GM19395 (cell line): ENCODE measurements at regions not wholly inside any gene's neighbourhood (a gene's known extent, or its start where the extent isn't known, plus 50 kb on each side); places are given as distances from the start of the nearest gene placed in this dataset.
"Not testable (repeated sequence)": the region's sequence is repeated elsewhere in the genome, so short reads cannot be mapped to it uniquely, and the experiment has no call there.

Experiments used
- ATAC-seq: cut with Tn5 transposase; IDR thresholded peaks from one replicate; pipeline ENCODE4 v1.9.1; 2021; ENCODE audit warnings: mild to moderate bottlenecking, moderate library complexity; ENCODE audit not compliant: unreplicated experiment

DNA sequence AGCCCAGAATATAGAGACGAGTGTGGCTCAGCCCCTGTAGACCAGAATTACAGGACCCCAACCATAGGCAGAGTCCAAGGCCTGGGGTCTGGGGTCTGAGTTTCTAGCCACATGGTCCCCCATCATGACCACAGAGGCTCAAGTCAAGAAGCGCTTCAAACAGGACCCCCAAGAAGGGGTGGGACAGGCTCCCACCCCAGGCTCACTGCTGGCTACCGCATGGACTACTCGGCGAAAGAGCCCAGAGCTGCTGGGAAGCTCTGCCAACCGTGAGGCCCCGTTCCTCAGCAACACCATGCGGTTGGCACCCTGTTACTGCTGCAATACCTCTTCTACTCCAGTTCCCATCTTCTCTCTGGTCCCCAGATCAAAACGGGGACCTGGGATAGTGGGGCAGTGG is 254.8 kb downstream of the TEX29 start:
- ATAC-seq = no peak

DNA sequence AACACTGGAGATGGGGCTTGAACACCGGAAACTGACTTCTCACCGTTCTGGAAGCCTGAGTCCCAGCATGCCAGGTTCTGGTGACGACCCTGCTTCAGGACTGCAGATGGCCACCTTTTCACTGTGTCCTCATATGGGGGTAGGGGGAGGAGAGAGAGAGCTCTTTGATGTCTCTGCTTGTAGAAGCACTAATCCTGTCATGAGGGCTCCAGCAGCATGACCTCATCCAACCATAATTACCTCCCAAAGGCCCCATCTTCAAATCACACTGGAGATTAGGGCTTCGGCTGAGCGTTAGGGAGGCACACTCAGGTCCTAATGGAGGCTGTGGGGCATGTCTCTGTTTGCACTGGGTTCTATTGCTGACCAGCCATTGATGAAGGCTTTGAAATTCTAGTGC is 255.3 kb downstream of the TEX29 start:
- ATAC-seq = no peak

DNA sequence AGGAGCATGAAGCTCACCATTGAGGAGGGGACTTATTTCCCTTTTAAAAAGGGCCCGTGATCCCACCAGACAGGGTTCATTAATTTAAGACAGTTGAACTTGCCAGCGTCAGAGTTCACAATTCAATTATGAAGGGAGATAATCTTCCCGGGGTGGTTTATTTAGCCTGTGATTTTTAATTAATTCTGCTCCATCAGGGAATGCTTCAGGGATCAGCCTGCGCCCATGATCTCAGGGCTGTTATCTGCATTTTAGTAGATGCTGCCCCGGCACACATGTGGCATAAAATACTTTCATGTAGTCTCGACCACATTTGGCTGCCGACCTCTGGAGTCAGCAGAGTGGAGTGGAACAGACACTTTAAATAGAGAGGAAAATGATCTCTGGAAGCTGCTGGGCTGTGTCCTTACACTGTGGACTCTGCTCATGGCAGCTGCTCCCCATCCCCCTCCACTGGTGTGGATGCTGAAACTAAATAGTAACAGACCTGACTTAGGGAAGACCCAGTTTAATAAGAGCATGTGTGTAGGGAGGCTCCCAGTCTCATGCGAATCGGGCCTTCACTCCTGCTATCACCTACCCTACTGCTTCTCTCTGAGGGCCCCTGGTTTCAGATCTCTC is 256.9 kb downstream of the TEX29 start:
- no peak for ATAC-seq

DNA sequence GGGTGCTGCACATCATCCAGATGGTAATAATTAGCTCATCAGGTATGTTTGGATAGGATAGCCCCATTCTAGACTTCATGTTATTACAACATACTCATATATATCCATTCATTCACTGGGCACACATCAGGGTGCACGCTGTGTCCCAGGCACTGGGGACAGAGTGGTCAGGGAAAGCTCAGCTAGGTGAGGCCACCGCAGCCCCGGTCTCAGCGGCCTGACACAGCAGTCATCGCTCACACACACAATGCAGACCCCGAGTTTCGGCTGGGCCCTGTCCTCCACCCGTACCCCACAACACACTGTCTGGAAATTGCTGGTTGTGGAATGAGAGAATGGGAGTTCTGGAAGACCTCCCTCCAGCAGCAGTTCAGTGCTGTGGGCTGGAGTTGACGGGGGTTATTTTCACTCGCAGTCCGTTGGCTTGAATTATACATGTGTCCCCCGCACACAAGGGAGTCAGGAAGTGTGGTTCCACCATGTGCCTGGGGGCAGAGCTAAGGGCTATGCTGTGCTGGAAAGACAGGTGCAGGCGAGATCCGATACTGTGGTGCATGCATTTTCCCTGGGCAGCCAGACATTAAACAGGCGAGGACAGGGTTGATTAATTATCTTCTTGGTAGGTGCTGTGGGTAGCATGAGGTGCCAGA is 257.6 kb downstream of the TEX29 start:
- ATAC-seq = no peak

DNA sequence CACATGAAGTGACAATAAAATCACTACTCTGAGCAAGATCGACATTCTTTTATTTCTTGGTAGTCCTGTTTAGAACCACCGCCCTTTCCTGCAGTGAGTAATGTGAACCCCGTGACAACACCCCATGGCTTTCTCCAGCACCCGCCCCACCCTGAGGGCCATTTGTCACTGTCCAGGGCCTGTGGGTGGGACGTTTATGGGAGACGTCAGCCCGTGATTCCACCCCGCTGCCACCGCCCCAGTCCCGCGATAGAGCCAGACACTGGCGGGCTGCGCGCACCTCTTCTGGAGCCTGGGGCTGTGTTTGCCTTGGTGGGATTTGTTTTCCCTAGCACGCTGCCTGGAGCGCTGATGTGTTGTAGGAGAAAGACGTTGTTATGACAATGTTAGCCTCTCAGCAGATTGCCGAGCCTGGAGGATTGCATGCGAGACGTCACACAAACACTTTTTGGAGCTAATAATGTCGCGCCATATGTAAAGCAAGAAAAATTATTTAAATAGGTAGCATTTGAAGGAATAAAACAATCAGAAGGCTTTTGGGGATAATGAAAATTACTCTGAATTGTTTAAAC is 263.7 kb downstream of the TEX29 start:
- ATAC-seq = no peak

DNA sequence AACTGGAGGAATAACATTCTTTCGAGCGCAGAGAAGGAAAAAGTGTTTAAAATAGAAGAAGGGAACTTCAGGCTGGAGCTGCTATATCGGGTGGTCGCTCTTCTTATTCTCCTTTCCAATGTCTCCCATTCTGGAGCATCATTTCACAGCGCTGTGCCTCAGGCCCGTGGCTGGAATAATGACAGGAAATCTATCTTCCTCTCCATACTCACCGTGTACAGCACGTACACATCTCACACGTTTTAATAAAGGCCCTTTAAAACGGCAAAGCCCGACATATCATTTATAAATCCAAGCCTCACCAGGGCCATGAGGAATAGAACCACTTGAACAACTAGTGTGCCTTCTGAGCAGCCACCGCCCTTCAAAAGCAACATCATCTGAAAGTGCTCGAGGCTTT is 264.4 kb downstream of the TEX29 start:
- ATAC-seq = no peak

DNA sequence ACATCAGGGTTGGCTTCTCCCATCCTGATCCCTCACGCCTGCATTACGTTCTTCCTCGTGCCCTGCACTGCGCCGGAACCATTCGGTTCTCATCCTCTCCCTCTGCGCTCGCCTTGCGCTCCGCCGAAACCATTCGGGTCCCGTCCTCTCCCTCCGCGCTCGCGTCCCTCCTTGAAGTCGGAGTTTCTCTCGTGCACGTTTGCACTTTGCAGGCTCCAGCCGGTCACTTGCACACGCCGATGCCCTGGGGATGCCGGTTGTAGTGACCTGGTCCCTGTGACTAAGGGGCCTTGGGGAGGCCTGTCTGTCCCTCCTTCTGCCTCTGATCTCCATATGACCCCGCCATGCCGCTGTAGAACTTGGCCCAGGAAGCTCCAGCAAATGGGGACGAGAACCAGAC is 265.8 kb downstream of the TEX29 start:
- ATAC-seq = no peak

DNA sequence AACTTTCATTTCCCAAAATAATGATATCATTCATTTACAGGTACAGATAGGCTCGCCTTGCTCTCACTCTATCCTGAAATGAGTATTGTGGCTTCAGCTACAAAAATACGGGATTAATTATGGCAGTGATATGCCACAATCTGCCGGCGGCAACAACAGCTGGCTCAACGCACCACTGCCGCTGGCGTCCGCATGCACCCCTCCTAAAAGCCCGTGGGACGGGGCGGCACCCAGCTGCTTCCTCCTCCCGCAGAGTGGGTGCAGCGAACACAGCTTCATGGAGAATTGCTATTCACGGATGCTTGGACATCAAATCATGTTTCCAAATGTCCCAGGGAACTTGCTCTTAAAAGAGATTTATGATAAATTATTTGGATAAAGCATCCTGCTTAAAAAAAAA is 266.8 kb downstream of the TEX29 start:
- no peak for ATAC-seq

DNA sequence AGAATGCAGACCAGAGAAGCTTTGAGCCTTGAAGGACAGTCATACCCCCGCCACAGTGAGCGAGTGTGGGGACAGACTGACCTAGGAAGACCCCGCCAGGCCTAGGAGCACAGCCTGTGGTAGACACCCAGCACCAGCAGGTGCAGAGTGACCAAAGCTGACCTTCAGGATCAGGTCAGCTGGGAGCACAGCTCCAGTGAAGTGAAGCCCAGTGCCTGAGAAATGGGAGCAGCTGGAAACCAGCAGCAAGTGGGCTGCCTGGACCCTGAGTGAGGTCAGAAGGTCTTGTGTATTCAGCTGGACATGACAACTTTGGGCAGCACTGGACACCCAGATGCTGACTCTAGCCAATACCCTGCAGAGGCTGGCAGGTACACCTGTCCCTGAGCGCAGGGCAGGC is 268.9 kb downstream of the TEX29 start:
- no peak for ATAC-seq

DNA sequence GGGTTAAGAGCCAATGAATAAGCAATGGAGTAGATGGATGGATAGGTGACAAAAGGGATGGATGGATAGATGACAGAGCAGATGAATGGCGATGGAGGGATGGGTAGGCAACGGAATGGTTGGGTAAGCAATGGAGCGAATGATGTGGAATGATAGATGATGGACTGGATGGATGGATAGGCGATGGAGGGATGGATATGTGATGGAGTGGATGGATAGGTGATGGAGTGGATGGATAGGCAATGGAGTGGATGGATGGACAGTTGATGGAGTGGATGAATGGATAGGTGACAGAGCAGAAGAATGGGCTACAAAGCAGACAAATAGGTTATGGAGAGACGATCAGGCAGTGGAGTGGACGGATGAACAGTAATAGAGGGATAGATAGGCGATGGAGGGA is 269.6 kb downstream of the TEX29 start:
- ATAC-seq = no peak

DNA sequence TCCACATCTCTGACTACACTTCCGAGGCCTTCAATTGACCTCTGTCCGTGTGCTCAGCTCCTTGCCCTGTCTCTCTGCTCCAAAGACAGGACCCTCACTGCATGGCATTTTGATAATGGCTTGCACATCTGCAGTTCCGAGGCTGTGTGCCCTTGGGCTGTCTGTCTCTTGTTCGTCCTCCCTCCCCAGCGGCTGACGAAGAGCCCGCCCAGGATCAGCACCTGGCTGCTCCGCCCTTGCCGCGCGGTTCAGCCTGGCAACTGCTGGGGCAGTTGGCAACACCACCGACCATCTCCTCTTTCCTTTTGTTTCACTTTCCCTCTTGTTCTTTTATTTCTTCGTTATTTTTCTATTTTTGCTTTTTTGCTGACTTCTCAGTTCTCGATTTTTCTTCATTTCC is 270.4 kb downstream of the TEX29 start:
- ATAC-seq = no peak

DNA sequence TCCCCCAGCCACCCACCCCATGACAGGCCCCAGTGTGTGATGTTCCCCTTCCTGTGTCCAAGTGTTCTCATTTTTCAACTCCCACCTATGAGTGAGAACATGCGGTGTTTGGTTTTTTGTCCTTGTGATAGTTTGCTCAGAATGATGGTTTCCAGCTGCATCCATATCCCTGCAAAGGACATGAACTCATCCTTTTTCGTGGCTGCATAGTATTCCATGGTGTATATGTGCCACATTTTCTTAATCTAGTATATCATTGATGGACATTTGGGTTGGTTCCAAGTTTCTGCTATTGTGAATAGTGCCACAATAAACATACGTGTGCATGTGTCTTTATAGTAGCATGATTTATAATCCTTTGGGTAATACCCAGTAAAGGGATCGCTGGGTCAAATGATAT is 273.0 kb downstream of the TEX29 start:
- not testable (repeated sequence) for ATAC-seq

DNA sequence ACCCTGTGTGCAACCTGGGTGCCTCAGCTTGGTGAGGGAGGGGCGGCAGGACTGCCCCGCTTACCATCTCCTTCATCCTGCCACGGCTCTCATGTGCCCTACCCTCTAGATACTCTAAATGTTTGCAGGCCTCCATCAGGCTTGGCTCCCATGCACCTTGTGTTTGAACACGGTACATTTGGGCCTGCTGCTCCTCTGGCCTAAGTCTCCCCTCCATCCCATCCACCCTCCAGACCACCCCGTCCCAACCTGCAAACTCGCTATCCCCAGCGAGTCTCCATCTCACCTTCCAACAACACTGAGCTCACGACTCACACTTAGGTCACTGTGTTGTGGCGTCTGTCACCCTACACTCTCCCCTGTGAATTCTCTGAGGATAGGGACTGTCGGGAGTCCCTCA is 274.2 kb downstream of the TEX29 start:
- ATAC-seq = no peak

DNA sequence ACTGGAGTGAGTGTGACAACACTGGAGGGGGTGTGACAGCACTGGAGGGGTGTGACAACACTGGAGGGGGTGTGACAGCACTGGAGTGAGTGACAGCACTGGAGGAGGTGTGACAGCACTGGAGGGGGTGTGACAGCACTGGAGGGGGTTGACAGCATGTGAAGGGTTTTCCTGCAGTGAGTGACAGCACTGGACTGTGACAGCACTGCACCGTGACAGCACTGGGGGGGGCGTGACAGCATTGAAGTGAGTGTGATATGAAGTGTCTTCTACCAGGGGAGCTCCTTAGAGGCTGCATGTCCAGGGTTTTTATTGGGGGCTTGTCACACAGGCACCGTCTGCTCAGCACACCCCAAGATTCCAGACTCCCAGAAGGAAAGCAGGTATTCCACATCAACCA is 274.8 kb downstream of the TEX29 start:
- no peak for ATAC-seq

DNA sequence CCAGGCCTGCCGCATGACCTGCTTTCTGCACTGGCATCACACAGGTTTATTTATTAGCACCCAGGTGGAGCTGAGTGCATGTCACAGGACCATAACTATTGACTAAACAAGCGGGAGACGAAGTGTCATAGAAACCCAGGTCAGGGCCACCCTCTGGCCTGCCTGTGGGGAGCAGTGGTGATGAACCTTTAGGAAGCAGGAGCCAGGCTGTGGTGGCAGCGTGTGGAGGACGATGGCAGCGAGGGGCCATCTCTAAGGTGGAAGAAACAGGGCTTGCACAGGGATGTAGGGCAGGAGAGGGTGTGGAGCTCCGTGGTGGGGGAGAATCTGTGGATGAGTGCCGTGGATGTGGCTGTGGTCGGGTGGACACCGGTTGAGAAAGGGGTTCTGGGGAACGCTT is 275.3 kb downstream of the TEX29 start:
- no peak for ATAC-seq

DNA sequence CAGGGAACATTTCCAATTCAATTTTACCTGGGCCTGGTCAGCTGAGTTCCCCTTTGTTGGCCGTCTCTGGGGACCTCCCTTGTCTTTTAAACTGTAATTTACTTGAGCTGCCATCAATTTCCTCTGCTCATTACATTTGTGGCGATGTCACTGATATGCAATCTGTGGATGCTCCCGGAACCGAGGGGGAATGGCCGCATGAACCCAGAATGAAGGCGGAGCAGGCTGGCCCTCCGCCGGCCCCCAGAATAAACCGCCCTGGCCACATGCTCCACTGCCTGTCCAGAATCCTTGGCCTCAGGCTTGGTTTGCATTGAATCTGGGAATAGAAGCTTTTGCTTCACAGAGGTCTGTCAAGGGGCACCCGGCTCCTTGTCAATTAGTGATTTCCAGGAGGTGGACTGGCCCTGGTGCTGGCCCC is 276.8 kb downstream of the TEX29 start:
- no peak for ATAC-seq

DNA sequence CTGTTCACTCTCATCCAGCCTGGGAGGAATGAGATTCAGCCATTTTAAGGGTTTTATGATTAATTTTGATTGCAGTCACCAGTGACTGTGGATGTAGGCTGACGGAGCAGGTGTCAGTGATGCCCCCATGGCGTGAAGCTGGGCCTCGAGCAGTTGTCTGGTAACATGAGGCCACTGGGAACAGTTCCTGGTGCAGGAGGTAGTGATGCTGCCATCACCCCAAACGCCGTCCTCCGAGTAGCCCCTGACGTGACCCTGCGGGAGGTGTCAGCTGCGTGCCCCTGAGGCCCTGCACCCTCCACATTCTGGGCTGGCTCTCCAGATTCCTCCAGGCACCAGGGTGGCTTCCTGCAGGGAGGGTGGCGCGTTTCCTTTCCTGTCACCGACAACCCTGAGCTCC is 277.2 kb downstream of the TEX29 start:
- no peak for ATAC-seq

DNA sequence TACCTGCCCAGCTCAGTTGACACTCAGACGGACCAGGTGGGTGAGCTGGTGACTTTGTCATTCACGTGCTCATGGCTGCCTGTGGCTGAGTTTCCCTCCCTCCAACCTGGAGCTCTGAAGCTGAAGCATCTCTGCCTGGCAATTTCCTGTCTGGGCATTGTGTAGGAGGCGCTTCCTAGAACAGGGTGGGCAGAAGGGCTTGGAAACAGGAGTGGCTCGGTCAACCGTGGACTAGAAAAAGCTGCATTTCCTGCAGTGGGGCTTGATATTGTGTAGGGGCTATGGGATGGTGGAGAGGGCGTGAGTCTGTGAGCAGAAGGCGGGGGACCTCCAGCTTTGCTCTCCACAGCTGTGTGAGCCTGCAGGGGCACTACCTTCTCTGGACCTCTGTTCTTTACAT is 278.3 kb downstream of the TEX29 start:
- ATAC-seq = no peak

DNA sequence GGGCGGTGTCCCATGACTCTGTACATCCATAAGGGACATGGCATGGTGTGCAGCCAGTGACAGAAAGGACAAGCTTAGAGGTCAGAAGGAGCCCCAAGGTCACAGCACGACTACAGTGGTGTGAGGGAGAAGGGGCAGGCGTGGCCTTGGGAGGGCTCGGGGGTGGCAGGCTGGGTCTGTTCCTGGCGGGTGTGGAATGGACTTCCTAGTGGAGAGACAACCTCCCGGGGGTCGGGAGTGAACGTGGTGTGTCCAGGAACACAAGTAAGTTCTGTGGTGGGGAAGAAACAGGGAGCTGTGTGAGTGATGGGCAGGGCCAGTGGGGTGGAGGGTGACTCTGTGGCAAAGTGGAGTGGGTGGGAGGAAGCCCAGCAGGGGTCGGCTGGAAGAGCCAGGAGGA is 279.3 kb downstream of the TEX29 start:
- no peak for ATAC-seq

DNA sequence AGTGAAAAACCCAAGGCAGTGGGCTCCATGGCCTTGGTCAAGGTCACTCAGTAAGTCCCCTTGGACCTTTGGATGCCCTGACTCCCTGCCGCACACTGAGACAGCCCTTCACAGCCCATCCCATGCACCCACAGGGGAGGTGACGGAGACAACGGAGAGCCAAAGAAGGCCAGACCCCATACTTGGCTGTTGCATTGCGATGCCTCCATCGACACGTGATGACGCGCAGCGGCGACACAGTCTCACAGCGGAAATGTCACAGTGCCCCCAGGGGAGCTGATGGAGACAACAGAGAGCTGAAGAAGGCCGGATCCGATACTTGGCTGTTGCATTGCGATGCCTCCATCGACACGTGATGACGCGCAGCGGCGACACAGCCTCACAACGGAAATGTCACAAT is 282.4 kb downstream of the TEX29 start:
- no peak for ATAC-seq

DNA sequence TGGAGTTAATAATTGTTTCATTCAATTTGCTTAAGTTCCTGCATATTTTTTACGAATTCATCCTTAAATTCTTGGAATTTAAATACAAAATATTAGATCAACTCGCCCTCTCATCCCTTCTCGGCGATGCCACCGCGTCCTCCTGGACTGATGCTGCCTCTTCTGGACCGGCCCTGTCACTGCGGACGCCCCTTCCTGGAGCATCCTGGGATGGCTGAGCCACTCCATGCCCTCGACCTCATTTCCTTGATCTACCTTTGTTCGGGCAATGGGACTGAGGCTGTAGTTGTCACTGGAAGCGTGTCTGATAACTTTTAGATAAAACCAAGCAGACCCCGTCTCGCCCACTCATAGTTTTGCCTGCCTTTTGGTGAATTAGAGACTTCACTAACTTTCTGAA is 283.7 kb downstream of the TEX29 start:
- no peak for ATAC-seq

DNA sequence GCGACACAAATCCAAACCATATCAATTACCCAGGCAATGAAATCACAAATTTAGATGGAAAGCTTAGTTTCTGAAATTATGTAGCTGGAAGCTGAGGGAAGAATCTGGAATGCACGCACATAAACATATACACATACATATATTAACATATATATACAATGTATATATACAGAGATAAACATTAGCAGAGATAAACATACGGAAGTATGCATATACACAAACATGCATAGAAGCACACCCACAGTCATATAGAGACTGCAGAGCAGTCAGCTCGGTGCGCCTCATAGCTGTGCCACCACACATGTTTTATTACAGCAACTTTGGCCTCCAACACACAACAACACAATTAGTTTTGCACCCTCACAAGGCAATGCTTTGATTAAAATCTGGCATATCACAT is 288.1 kb downstream of the TEX29 start:
- no peak for ATAC-seq

DNA sequence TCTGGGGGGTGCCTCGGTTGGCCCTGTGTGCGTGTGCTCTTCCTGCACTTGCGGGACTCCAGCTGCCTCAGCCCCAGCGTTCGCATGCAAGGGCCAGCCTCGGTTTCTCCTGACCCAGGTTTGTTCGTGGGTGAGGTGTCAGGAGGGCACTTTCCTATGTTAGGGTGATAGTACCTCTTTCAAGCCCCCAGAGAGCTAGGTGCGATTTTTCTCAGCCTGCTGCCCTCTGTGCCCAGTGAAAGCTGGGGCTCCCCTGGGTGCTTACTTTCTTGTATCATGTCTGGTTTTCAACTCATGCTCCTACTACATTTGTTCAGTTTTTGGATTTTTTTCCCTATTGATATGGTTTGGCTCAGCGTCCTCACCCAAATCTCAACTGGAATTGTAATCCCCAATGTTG is 289.2 kb downstream of the TEX29 start:
- ATAC-seq = no peak
